ENCODE measurements at regions not wholly inside any gene's neighbourhood (a gene's known extent, or its start where the extent isn't known, plus 50 kb on each side); places are given as distances from the start of the nearest gene placed in this dataset.

DNA sequence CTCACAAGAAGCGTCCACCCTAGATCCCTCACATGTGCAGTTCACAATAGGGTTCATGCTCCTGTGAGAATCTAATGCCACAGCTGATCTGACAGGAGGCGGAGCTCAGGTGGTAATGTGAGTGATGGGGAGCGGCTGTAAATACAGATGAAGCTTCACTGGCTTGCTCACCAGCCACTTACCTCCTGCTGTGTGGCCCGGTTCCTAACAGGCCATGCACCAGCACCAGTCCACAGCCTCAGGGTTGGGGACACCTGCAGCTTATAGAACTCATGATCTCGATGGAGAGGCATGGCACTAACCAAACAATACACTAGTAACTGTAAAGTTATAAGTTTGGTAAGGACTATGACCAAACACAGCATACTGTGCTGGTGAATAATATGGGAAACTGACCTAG, 368.0 kb upstream of the CDH5 start:
- 65% methylated on average over 4 of the region's 5 CpGs; no CpG with 5 or more reads in 1 of the 2 experiments for WGBS, 2 experiments (ENCODE audit: insufficient coverage in 1 of 2, insufficient read length in 1 of 2)
- no peaks in the 10 kb centered on the region for H3K36me3 ChIP-seq (ENCODE audit: control insufficient read depth, insufficient read depth, low read length)
- H3K4me3 Mint-ChIP-seq, result no peak overlapping the region
- no peak overlapping the region for H3K4me3 ChIP-seq (ENCODE audit: low read length)
- H3K36me3 Mint-ChIP-seq (ENCODE audit: low read depth), result no peaks in the 10 kb centered on the region
- DNase-seq, result no peak
- H3K9me3 ChIP-seq (ENCODE audit: control insufficient read depth, low read length), result no peaks in the 10 kb centered on the region
- H3K27me3 Mint-ChIP-seq (ENCODE audit: insufficient read depth), result peaks cover 1% of the 10 kb centered on the region
- H3K27ac ChIP-seq (ENCODE audit: low read depth, low read length), result no peak overlapping the region
- H3K4me1 Mint-ChIP-seq, result no peaks in the 10 kb centered on the region
- peaks cover 3% of the 10 kb centered on the region for H3K9me3 Mint-ChIP-seq
- H3K9ac ChIP-seq (ENCODE audit: extremely low read depth, low read length, poor library complexity, severe bottlenecking), result no peak overlapping the region
- H3K27ac Mint-ChIP-seq, result no peak overlapping the region
- TF ChIP-seq, protein P1, sequence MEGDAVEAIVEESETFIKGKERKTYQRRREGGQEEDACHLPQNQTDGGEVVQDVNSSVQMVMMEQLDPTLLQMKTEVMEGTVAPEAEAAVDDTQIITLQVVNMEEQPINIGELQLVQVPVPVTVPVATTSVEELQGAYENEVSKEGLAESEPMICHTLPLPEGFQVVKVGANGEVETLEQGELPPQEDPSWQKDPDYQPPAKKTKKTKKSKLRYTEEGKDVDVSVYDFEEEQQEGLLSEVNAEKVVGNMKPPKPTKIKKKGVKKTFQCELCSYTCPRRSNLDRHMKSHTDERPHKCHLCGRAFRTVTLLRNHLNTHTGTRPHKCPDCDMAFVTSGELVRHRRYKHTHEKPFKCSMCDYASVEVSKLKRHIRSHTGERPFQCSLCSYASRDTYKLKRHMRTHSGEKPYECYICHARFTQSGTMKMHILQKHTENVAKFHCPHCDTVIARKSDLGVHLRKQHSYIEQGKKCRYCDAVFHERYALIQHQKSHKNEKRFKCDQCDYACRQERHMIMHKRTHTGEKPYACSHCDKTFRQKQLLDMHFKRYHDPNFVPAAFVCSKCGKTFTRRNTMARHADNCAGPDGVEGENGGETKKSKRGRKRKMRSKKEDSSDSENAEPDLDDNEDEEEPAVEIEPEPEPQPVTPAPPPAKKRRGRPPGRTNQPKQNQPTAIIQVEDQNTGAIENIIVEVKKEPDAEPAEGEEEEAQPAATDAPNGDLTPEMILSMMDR (conservative IDR thresholded peaks at IDR 0.05), result no peak
- H3K4me1 ChIP-seq (ENCODE audit: control insufficient read depth, insufficient read depth, low read length), result no peaks in the 10 kb centered on the region
- H3K27me3 ChIP-seq (ENCODE audit: control insufficient read depth, insufficient read depth, low read length, poor library complexity, severe bottlenecking), result no peaks in the 10 kb centered on the region

DNA sequence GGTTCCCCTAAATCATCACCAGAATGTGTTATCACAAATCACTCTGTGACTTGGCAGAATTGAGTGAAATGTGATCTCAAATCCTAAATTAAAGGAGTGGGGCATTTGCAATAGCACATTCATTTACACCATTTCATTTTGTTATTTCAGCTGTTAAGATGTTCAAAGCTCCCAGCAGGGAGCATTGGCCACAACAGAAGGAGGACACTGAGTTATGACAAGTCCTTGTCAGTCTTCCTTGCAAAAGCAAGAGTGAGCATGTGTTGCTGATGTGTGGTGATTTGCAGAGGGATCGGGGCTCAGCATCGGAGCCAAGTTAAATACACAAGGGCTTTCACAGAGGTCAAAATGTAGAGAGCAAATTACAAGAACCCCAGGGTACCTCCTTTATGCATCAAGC, 372.2 kb upstream of the CDH5 start:
- no peak overlapping the region for H3K4me3 Mint-ChIP-seq
- Histone ChIP-seq H3K27ac (ENCODE audit: low read depth, low read length) (no peak overlapping the region), H3K27me3 (ENCODE audit: control insufficient read depth, insufficient read depth, low read length, poor library complexity, severe bottlenecking) (no peaks in the 10 kb centered on the region), H3K4me3 (ENCODE audit: low read length) (no peak overlapping the region), H3K9me3 (ENCODE audit: control insufficient read depth, low read length) (no peaks in the 10 kb centered on the region), H3K4me1 (ENCODE audit: control insufficient read depth, insufficient read depth, low read length) (no peaks in the 10 kb centered on the region), H3K36me3 (ENCODE audit: control insufficient read depth, insufficient read depth, low read length) (no peaks in the 10 kb centered on the region), H3K9ac (ENCODE audit: extremely low read depth, low read length, poor library complexity, severe bottlenecking) (no peak overlapping the region)
- 87% methylated on average over 2 of the region's 2 CpGs; no CpG with 5 or more reads in 1 of the 2 experiments for WGBS, 2 experiments (ENCODE audit: insufficient coverage in 1 of 2, insufficient read length in 1 of 2)
- peaks cover 4% of the 10 kb centered on the region for H3K27me3 Mint-ChIP-seq (ENCODE audit: insufficient read depth)
- no peak for DNase-seq
- H3K4me1 Mint-ChIP-seq, result no peaks in the 10 kb centered on the region
- H3K9me3 Mint-ChIP-seq, result peaks cover 3% of the 10 kb centered on the region
- TF ChIP-seq, protein P1 (conservative IDR thresholded peaks at IDR 0.05), result no peak
- no peaks in the 10 kb centered on the region for H3K36me3 Mint-ChIP-seq (ENCODE audit: low read depth)
- no peak overlapping the region for H3K27ac Mint-ChIP-seq

DNA sequence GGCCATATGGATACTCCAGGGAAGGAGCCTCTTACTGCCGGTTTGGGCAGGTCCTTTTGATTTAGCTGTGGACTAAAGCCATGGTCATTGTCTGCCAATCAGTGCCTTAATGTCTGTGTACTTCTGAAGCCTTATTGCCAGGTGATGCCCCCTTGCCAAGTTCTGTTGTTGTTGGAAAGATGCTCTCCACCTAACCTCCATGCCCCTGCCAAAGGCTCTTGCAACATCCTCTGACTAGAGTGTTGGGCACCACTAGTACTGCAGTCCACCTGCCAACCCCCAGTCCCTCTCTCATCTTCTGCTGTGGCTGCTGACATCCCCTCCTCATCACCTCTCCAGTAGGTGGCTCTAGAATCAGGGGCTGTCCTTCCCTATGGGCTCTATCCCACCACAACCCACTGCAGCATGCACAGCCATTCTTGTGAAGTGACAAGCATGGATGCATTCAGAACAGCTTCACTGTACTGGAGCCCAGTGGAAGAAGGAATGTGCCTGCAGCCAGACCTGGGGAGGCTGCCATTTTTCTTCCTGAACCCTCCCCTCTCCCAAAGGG, 375.3 kb upstream of the CDH5 start:
- Mint-ChIP-seq H3K9me3 (peaks cover 6% of the 10 kb centered on the region), H3K4me3 (no peak overlapping the region), H3K27ac (no peak overlapping the region), H3K27me3 (ENCODE audit: insufficient read depth) (peaks cover 4% of the 10 kb centered on the region), H3K4me1 (no peaks in the 10 kb centered on the region), H3K36me3 (ENCODE audit: low read depth) (no peaks in the 10 kb centered on the region)
- Histone ChIP-seq H3K27ac (ENCODE audit: low read depth, low read length) (no peak overlapping the region), H3K4me3 (ENCODE audit: low read length) (no peak overlapping the region), H3K36me3 (ENCODE audit: control insufficient read depth, insufficient read depth, low read length) (no peaks in the 10 kb centered on the region), H3K9ac (ENCODE audit: extremely low read depth, low read length, poor library complexity, severe bottlenecking) (no peak overlapping the region), H3K4me1 (ENCODE audit: control insufficient read depth, insufficient read depth, low read length) (no peaks in the 10 kb centered on the region), H3K27me3 (ENCODE audit: control insufficient read depth, insufficient read depth, low read length, poor library complexity, severe bottlenecking) (no peaks in the 10 kb centered on the region), H3K9me3 (ENCODE audit: control insufficient read depth, low read length) (no peaks in the 10 kb centered on the region)
- peak; percentile 72 for DNase-seq
- TF ChIP-seq, protein P1 (conservative IDR thresholded peaks at IDR 0.05), result peak; percentile 66
- WGBS, 2 experiments (ENCODE audit: insufficient coverage in 1 of 2, insufficient read length in 1 of 2), result 73 to 91% methylated on average over 1 of the region's 1 CpG

All from endodermal cell (in vitro differentiated cells).